Stomach smooth muscle (tissue), 2 donors: ENCODE measurements at regions not wholly inside any gene's neighbourhood (a gene's known extent, or its start where the extent isn't known, plus 50 kb on each side); places are given as distances from the start of the nearest gene placed in this dataset.

Experiments used
- H3K27ac ChIP-seq: one replicate; pipeline ENCODE4 v1.7.0; 2013; ENCODE audit warnings: mild to moderate bottlenecking, low read length, inconsistent platforms
- H3K27me3 ChIP-seq, 2 donors: one replicate each; pipeline ENCODE4 v1.7.0; 2013; ENCODE audit warnings: low read length in 2 of 2; ENCODE audit not compliant: insufficient read depth in 2 of 2, control insufficient read depth in 1 of 2
- H3K36me3 ChIP-seq, 2 donors: one replicate each; pipeline ENCODE4 v1.7.0; 2013; ENCODE audit warnings: low read length in 2 of 2; ENCODE audit not compliant: control insufficient read depth in 2 of 2, insufficient read depth in 2 of 2
- H3K4me1 ChIP-seq: one replicate; pipeline ENCODE4 v1.7.0; 2013; ENCODE audit warnings: low read length; ENCODE audit not compliant: control insufficient read depth, insufficient read depth
- H3K4me3 ChIP-seq, 2 donors: one replicate each; pipeline ENCODE4 v1.7.0; 2013; ENCODE audit warnings: low read length in 2 of 2
- H3K9ac ChIP-seq, 2 donors: one replicate each; pipeline ENCODE4 v1.7.0; 2013; ENCODE audit warnings: low read length in 2 of 2, mild to moderate bottlenecking in 1 of 2
- H3K9me3 ChIP-seq, 2 donors: one replicate each; pipeline ENCODE4 v1.7.0; 2013; ENCODE audit warnings: low read length in 2 of 2; ENCODE audit not compliant: control insufficient read depth in 2 of 2
- donor health status: healthy.
- donor health status: Pancreatic carcinoma.

DNA sequence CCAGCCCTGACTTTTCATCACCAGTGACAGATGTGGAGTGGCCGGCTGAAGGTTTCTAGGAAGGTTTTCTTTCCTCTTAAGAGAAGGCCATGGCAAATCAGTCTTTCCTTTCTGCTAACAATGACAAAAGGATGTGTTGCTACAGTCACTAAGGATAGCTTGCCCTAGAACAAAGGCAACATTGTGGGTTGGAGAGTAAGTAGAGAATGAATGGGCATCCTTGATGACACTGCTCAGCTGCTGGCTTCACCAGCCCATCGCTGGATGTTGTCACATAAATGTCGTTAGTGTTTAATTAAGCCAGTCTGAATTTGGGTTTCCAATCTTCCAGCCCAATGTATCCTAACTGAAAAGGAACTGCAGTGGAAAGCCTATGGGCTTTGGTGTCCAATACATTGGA lies 168.4 kb downstream of the ZIC5 start:
- Histone ChIP-seq H3K27me3 (no peaks in the 10 kb centered on the region), H3K9ac (no peak overlapping the region), H3K9me3 (no peaks in the 10 kb centered on the region), H3K4me3 (no peak overlapping the region), H3K36me3 (no peaks in the 10 kb centered on the region), H3K4me1 (no peaks in the 10 kb centered on the region), H3K27ac (no peak overlapping the region)

DNA sequence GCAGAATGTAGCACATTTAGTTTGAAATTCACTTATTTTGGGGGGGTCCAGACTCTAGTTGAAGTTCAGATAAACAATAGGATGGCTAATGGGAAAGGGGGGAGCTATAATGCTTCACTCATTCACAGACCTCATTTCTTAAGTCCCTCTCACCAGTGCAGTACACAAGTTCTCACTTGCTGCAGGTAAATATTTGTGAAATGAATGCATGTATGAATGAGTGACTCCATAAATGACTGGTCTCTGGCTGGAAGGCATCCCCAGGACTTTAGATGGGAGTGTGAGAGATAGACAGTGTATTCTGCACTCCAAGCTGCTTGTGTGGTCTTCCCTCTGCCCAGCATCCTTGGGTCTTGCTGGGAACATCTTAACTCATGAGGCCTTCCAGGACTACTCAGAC lies 169.2 kb downstream of the ZIC5 start:
- Histone ChIP-seq H3K36me3 (no peaks in the 10 kb centered on the region), H3K9me3 (no peaks in the 10 kb centered on the region), H3K4me3 (no peak overlapping the region), H3K27me3 (no peaks in the 10 kb centered on the region), H3K4me1 (no peaks in the 10 kb centered on the region), H3K27ac (no peak overlapping the region), H3K9ac (no peak overlapping the region)

DNA sequence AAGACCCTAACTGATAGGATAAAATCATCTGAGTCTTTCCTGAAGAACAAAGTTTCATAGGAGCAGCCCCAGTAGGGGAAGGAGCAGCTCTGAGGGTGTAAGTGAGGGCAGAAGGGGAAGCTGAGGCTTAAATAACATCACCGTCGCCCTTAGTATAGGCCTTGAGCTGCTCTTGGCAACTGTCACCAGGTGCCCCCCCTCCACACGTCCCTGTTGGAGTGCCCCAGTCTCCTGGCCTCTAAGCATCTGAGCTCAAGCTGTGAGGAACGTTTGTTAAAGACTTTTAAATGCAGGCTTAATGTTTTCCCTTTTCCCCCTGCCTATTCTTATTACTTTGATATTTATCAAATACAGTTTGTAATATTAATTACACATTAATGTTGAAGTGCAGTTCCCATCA lies 170.6 kb downstream of the ZIC5 start:
- Histone ChIP-seq H3K9ac (no peak overlapping the region), H3K27ac (no peak overlapping the region), H3K27me3 (no peaks in the 10 kb centered on the region), H3K36me3 (no peaks in the 10 kb centered on the region), H3K4me3 (no peak overlapping the region), H3K4me1 (no peaks in the 10 kb centered on the region), H3K9me3 (no peaks in the 10 kb centered on the region)

DNA sequence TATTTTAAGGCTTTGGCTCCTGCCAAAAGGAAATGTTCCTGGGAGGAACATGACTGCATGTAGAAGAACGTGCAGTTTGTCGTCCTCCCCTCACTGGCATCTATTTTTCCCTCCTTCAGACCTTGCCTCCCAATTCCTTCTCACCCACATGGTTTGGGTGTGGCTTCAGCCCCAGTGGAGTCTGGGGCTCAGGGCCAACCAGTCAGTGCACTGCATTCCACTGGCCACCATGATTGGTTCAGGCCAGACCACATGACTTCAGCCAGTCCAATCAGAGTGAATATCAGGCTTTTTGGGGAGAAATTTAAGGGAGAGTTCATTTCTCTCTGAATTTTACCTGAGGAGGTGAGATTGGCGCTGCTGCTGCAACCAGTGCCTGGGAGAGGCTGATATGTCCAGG lies 171.6 kb downstream of the ZIC5 start:
- no peaks in the 10 kb centered on the region for H3K9me3 ChIP-seq
- no peaks in the 10 kb centered on the region for H3K27me3 ChIP-seq

DNA sequence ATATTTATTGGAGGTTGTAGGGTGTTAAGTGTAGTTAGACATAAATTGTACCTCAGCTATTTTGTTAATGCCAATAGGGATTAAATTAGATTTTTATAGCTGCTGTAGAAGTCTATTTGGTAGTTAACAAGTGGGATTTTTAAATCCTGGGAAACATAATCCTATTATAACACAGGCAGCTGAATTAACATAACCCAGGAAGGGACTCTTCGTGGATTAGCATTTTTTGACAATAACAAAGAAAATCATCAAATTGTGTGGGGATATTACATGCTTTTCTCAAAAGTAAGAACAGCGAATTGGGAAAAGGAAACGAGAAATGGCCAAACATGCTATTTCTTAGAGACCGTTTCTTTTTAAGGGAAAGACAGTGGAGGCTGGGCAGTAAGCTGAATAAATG lies 172.8 kb downstream of the ZIC5 start:
- H3K9ac ChIP-seq = no peak overlapping the region
- H3K4me3 ChIP-seq = no peak overlapping the region
- no peaks in the 10 kb centered on the region for H3K4me1 ChIP-seq
- H3K27ac ChIP-seq = no peak overlapping the region
- no peaks in the 10 kb centered on the region for H3K9me3 ChIP-seq
- H3K36me3 ChIP-seq = no peaks in the 10 kb centered on the region
- H3K27me3 ChIP-seq = no peaks in the 10 kb centered on the region

More for the DNA sequence above, 171.6 kb downstream of the ZIC5 start:
- Histone ChIP-seq H3K4me3 (no peak overlapping the region), H3K9ac (no peak overlapping the region), H3K4me1 (no peaks in the 10 kb centered on the region), H3K36me3 (no peaks in the 10 kb centered on the region), H3K27ac (no peak overlapping the region)

DNA sequence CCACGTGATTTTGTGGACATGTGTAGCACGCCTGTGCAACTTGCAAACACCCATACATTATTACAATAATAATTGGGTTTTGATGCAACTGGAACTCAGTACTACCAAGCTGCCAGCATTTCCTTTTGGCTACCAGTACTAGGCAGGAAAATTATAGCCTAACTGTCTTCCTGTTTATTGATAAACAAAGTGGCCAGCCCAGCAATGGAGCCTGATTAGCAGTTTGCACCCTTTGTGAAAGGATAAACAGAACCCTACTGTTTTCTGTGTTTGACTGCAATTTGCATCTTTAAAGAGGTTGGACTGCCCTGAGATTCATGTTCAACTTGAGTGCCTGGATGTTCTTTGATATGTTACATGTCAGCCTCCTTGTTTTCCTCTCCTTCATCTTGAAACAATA lies 173.9 kb downstream of the ZIC5 start:
- H3K36me3 ChIP-seq = no peaks in the 10 kb centered on the region
- no peak overlapping the region for H3K4me3 ChIP-seq
- H3K9ac ChIP-seq = no peak overlapping the region
- H3K4me1 ChIP-seq = no peaks in the 10 kb centered on the region
- no peaks in the 10 kb centered on the region for H3K27me3 ChIP-seq
- H3K27ac ChIP-seq = no peak overlapping the region
- no peaks in the 10 kb centered on the region for H3K9me3 ChIP-seq

DNA sequence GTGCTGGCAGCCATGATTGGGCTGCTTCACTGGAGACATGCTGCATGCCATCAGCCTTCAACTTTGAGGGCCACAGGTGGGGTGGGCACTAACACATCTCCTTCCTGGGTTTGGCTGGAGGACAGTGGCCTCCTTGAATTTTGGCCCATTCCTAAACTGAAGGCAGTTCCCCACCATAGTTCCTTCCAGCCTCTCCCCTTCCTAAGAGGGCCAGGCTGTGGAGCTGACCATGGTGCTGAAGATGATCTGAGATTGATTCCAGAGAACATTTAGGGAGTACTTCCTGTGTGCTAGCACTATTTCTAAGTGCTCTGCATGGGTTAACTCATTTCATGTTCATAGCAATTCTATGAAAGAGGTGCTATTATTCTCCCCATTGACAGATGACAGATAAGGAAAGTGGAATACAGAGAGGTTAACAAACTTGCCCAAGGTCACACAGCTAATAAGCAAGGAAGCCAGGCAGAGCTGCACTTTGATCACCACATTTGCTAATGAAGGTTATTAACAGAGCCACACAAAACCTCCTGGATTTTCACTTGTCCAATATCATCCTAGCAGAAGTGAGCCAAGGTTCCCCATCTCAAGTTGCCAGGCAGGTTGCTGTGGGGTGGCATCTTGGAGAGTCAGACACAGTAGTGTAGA lies 175.3 kb downstream of the ZIC5 start:
- Histone ChIP-seq H3K9me3 (no peaks in the 10 kb centered on the region), H3K27ac (no peak overlapping the region), H3K4me1 (no peaks in the 10 kb centered on the region), H3K27me3 (no peaks in the 10 kb centered on the region), H3K4me3 (no peak overlapping the region), H3K9ac (no peak overlapping the region), H3K36me3 (no peaks in the 10 kb centered on the region)

DNA sequence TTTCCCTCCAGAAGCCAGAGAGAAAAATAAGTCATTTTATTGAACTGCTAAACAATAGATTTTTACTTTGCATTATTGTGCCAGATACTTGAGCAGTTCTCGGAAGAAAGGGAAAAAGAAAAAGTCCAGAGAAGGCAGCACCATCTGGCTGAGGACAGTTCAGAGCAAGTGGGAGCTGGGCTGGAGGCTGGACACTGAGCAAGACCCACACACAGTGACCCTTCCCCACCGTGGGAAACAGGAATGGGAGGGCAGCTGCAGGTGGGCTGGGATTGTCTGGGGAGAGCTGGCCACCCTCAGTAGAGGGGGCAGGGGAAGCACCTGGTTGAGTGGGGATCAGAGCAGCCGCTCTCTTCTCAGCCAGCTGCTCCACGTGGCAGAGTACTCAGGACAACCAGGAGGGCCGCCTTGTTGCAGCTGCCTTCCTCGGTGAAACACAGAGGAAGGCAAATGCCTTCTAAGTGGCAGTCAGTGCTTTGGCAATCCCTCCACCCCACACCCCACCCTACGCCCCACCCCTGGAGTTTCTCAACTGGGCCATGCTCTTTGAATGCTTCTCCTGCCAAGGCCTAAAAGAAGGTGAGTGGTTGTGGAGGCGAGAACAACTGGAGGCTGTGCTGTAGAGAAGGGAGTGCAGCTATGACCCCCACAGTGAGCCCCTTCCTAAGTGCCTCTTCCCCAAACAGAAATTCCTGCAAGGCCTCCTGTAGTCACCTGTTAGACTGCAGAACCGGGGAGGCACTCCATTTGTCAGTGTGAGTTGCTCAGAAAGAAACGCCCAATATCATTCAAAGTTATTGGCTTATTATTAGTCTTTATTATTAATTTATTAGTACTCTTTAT lies 179.3 kb downstream of the ZIC5 start:
- Histone ChIP-seq H3K9ac (no peak overlapping the region), H3K4me3 (no peak overlapping the region), H3K36me3 (no peaks in the 10 kb centered on the region), H3K4me1 (no peaks in the 10 kb centered on the region), H3K27me3 (no peaks in the 10 kb centered on the region), H3K27ac (no peak overlapping the region), H3K9me3 (no peaks in the 10 kb centered on the region)

DNA sequence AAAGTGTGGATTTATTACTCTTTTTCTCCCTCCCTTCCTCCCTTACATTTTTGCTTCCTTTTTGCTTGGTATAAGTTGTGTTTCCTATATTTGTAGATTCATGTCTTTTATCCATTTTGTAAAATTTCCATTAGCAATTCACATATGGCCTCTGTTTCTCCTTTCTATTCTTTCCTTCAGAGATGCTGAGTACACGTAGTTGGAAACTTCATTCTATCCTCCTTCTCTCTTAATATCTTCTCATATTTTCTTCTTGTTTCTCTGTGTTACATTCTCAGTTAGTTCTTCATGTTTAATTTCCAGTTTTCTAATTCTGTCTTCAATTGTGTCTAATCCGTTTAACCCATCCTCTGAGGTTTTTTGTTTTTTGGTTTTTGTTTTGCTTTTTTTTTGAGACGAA lies 188.9 kb downstream of the ZIC5 start:
- Histone ChIP-seq H3K36me3 (no peaks in the 10 kb centered on the region), H3K9ac (no peak overlapping the region), H3K27me3 (no peaks in the 10 kb centered on the region), H3K4me1 (no peaks in the 10 kb centered on the region), H3K9me3 (peaks cover 0 to 8% of the 10 kb centered on the region in 2 donors), H3K4me3 (no peak overlapping the region), H3K27ac (no peak overlapping the region)

DNA sequence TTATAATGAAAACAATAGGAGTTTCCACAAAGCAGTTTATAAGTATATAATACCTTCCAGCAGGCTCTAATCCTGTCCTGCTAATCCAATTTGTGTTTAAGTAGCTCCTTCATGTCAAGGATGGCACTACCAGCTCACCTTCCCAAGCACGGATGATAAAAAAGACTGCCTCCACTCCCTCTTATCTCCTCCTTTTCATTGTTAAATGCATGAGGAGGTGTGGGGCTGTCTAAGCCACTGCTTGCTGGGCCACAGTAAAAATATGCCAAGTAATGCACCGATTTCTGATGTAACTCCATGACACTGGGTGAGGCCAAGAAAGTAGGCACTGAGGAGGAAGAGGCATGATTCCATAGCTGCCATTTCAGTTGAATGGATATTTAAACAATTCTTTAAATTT lies 193.1 kb downstream of the ZIC5 start:
- no peaks in the 10 kb centered on the region for H3K27me3 ChIP-seq
- no peak overlapping the region for H3K27ac ChIP-seq
- H3K36me3 ChIP-seq = no peaks in the 10 kb centered on the region
- no peak overlapping the region for H3K9ac ChIP-seq
- no peak overlapping the region for H3K4me3 ChIP-seq
- H3K9me3 ChIP-seq = peaks cover 0 to 8% of the 10 kb centered on the region in 2 donors
- H3K4me1 ChIP-seq = no peaks in the 10 kb centered on the region

DNA sequence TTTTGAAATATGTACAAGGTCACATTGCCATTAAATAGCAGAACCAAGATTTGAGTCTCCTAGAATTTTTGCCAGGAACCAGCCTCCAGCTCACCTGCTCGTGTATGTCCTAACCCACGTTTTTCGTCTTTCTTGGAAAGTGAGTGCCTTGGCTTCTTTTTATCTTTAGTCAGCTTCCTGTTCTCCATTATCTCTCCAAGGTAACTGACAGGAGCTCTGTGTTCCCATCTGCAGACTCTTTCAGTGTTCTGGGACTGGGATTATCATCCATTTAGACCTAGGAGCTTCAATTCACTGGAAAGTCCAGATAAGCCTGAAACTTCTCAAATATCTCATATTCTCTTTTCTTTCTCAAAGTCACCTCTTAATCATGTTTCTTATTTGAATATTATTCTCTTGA lies 193.7 kb downstream of the ZIC5 start:
- Histone ChIP-seq H3K27ac (no peak overlapping the region), H3K9ac (no peak overlapping the region), H3K27me3 (no peaks in the 10 kb centered on the region), H3K4me3 (no peak overlapping the region), H3K4me1 (no peaks in the 10 kb centered on the region), H3K36me3 (peaks cover 0 to 3% of the 10 kb centered on the region in 2 donors), H3K9me3 (peaks cover 0 to 8% of the 10 kb centered on the region in 2 donors)
